T-helper 2 cell treated with Interferon-gamma antibody and Interleukin-4, amounts not matched to agents 5 μg/mL and 100 μg/mL, for 36 hours (primary cell): ENCODE measurements at regions not wholly inside any gene's neighbourhood (a gene's known extent, or its start where the extent isn't known, plus 50 kb on each side); places are given as distances from the start of the nearest gene placed in this dataset.

Experiments used
- DNase-seq: peaks from one replicate; pipeline ENCODE4 v3.0.0; 2021; ENCODE audit warnings: low spot score
- H3K27ac Mint-ChIP-seq: one replicate; pipeline ENCODE4 v1.8.0; 2021; ENCODE audit warnings: mild to moderate bottlenecking, mixed read lengths
- H3K27me3 Mint-ChIP-seq: one replicate; pipeline ENCODE4 v1.8.0; 2021; ENCODE audit warnings: low read depth, mixed read lengths
- H3K36me3 Mint-ChIP-seq: one replicate; pipeline ENCODE4 v1.8.0; 2021; ENCODE audit warnings: low read depth, mixed read lengths
- H3K4me1 Mint-ChIP-seq: one replicate; pipeline ENCODE4 v1.8.0; 2021; ENCODE audit warnings: low read depth, mixed read lengths
- H3K4me3 Mint-ChIP-seq: one replicate; pipeline ENCODE4 v1.8.0; 2022; ENCODE audit warnings: mild to moderate bottlenecking, moderate library complexity, mixed read lengths
- H3K9me3 Mint-ChIP-seq: one replicate; pipeline ENCODE4 v1.8.0; 2021; ENCODE audit warnings: mixed read lengths

- no peaks in the 10 kb centered on the region for H3K36me3 Mint-ChIP-seq
- H3K27ac Mint-ChIP-seq, result no peak overlapping the region
- H3K4me3 Mint-ChIP-seq, result no peak overlapping the region
- no peak for DNase-seq
- H3K4me1 Mint-ChIP-seq, result no peaks in the 10 kb centered on the region
- peaks cover 69% of the 10 kb centered on the region for H3K9me3 Mint-ChIP-seq
- no peaks in the 10 kb centered on the region for H3K27me3 Mint-ChIP-seq
Observed at GRCh38 chr18:43506935-43507334, 229.6 kb upstream of the SYT4 start.

GRCh38 chr18:43507842-43508481 lies 230.7 kb upstream of the SYT4 start:
- H3K27ac Mint-ChIP-seq, result no peak overlapping the region
- H3K4me3 Mint-ChIP-seq, result no peak overlapping the region
- H3K9me3 Mint-ChIP-seq, result peaks cover 71% of the 10 kb centered on the region
- no peaks in the 10 kb centered on the region for H3K4me1 Mint-ChIP-seq
- DNase-seq, result no peak
- H3K27me3 Mint-ChIP-seq, result no peaks in the 10 kb centered on the region
- H3K36me3 Mint-ChIP-seq, result no peaks in the 10 kb centered on the region

DNA sequence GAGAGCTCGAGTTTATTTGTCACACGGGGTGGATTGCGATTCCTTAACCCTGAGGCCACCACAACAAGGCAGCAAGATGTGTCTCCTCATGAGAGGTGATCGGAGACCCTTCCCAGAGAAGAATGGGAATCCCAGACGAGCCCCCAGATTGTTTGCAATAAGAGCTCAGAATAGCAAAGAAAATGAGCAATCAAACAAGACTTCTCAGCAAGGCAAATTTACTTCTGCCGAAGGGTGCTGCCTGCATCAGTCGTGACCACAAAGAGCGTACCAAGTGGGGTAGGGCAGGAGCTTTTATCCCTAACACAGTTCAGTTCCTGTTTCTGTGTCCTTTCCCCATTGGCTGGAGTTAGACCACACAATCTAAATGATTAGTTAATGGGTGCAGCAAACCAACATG lies 237.5 kb upstream of the SYT4 start:
- Mint-ChIP-seq H3K27me3 (no peaks in the 10 kb centered on the region), H3K4me3 (no peak overlapping the region), H3K9me3 (peaks cover 45% of the 10 kb centered on the region), H3K27ac (no peak overlapping the region), H3K36me3 (no peaks in the 10 kb centered on the region), H3K4me1 (no peaks in the 10 kb centered on the region)
- no peak for DNase-seq

- Mint-ChIP-seq H3K27ac (no peak overlapping the region), H3K4me3 (no peak overlapping the region), H3K9me3 (peaks cover 39% of the 10 kb centered on the region), H3K4me1 (no peaks in the 10 kb centered on the region), H3K36me3 (no peaks in the 10 kb centered on the region), H3K27me3 (no peaks in the 10 kb centered on the region)
- no peak for DNase-seq
Observed at GRCh38 chr18:43515481-43515880, 238.2 kb upstream of the SYT4 start.

DNA sequence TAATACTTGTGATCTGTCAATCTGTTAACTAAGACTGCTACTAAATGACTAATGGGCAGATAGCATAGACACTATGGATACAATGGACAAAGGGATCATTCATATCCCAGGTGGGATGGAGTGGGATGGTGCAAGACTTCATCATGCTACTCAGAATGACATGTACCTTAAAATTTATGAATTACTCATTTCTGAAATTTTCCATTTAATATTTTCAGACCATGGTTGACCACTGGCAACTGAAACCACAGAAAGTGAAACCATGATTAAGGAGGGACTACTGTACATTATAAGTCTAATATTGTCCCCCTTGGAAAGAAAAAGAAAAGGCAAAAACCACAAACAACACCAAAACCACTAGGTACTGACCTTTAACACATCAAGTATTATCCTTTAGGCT lies 247.0 kb upstream of the SYT4 start:
- no peaks in the 10 kb centered on the region for H3K27me3 Mint-ChIP-seq

DNA sequence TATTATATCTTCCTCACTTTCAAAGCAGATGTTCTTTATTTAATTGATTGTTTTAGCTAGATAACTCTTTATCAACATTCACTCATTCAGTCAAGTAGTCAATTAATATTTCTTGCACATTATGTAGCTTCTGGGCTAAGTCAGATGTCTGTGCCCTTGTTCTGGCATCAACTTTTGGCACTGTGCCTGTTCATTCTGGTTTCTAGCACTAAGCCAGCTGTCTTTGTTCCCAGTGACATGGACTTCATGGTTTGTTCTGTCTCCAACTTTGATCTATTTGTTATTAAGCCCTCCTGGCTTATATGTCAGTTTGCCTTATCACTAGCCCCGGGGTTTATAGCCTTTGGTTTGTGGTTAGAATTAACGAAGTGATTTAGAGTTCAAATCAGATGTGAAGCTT lies 247.9 kb upstream of the SYT4 start:
- Mint-ChIP-seq H3K9me3 (no peaks in the 10 kb centered on the region), H3K36me3 (no peaks in the 10 kb centered on the region), H3K27me3 (no peaks in the 10 kb centered on the region), H3K27ac (no peak overlapping the region), H3K4me3 (no peak overlapping the region), H3K4me1 (no peaks in the 10 kb centered on the region)
- DNase-seq, result no peak

More for the DNA sequence above, 247.0 kb upstream of the SYT4 start:
- Mint-ChIP-seq H3K36me3 (no peaks in the 10 kb centered on the region), H3K9me3 (no peaks in the 10 kb centered on the region), H3K4me3 (no peak overlapping the region), H3K27ac (no peak overlapping the region), H3K4me1 (no peaks in the 10 kb centered on the region)
- no peak for DNase-seq

- H3K4me3 Mint-ChIP-seq, result no peak overlapping the region
- DNase-seq, result no peak
- no peaks in the 10 kb centered on the region for H3K9me3 Mint-ChIP-seq
- no peak overlapping the region for H3K27ac Mint-ChIP-seq
- no peaks in the 10 kb centered on the region for H3K4me1 Mint-ChIP-seq
- no peaks in the 10 kb centered on the region for H3K27me3 Mint-ChIP-seq
- no peaks in the 10 kb centered on the region for H3K36me3 Mint-ChIP-seq
Observed at GRCh38 chr18:43526426-43527145, 249.3 kb upstream of the SYT4 start.

GRCh38 chr18:43531438-43531837 lies 254.1 kb upstream of the SYT4 start:
- H3K36me3 Mint-ChIP-seq, result no peaks in the 10 kb centered on the region

DNA sequence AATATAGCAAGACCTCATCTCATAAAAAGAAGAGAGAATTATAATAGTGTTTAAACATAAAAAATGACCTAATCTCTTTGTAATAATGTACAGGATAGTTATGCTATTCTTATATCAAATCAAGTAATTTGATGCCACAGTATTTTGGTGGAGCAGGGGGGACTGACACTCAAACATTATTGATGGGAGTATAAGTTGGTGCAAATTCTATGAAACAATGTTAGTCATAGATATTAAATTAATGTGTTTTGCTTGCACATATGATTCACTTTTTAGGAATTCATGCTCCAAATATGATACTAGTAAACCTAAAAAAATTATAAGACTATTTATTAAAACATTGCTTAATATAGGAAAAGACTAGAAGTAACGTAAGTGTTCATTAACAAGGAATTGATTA lies 256.1 kb upstream of the SYT4 start:
- Mint-ChIP-seq H3K36me3 (no peaks in the 10 kb centered on the region), H3K4me1 (no peaks in the 10 kb centered on the region), H3K4me3 (no peak overlapping the region), H3K27ac (no peak overlapping the region), H3K27me3 (no peaks in the 10 kb centered on the region), H3K9me3 (no peaks in the 10 kb centered on the region)
- DNase-seq, result no peak

More at GRCh38 chr18:43531438-43531837, 254.1 kb upstream of the SYT4 start:
- H3K4me1 Mint-ChIP-seq, result no peaks in the 10 kb centered on the region
- no peaks in the 10 kb centered on the region for H3K9me3 Mint-ChIP-seq
- no peaks in the 10 kb centered on the region for H3K27me3 Mint-ChIP-seq
- no peak overlapping the region for H3K27ac Mint-ChIP-seq
- no peak overlapping the region for H3K4me3 Mint-ChIP-seq
- no peak for DNase-seq

GRCh38 chr18:43534511-43534910 lies 257.2 kb upstream of the SYT4 start:
- Mint-ChIP-seq H3K27ac (no peak overlapping the region), H3K4me3 (no peak overlapping the region), H3K27me3 (no peaks in the 10 kb centered on the region), H3K4me1 (no peaks in the 10 kb centered on the region), H3K36me3 (no peaks in the 10 kb centered on the region), H3K9me3 (no peaks in the 10 kb centered on the region)
- no peak for DNase-seq

DNA sequence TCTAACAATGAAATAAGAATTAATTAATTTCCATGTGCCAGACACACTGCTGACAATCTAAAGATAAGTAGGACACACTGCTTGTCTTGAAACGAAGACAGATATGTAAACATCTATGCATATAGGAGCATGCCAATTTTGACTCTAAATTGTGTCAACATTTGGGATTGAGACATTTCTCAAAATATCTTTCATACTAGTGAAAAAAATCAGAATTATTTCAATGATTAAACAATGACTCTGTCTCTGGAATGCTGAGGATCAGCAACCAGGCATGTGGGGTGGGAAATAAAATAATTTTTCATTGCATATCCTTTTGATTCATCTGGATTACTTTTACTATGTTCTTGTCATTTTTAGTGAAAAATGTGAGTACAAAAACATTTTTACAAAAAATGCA lies 262.6 kb upstream of the SYT4 start:
- Mint-ChIP-seq H3K36me3 (no peaks in the 10 kb centered on the region), H3K4me1 (no peaks in the 10 kb centered on the region), H3K27me3 (no peaks in the 10 kb centered on the region), H3K9me3 (peaks cover 4% of the 10 kb centered on the region), H3K4me3 (no peak overlapping the region), H3K27ac (no peak overlapping the region)
- DNase-seq, result no peak

DNA sequence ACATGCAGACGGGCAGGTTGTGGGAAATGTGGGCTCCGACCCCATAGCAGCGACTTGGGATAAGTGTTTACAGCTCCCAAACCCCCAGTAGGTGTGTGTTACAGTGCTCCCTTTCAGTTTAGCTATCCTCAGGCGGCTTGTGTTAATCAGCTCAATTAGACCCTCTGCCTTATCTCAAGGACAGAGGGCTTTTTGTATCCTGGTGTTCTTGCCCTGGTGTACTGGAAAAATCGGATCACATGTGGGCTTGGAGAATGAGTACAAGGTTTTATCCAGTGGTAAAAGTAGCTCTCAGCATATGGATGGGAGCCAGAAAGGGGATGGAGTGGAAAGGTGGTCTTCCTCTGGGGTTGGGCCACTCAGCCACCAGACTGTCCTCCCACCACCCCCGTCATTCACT lies 264.7 kb upstream of the SYT4 start:
- no peaks in the 10 kb centered on the region for H3K36me3 Mint-ChIP-seq

DNA sequence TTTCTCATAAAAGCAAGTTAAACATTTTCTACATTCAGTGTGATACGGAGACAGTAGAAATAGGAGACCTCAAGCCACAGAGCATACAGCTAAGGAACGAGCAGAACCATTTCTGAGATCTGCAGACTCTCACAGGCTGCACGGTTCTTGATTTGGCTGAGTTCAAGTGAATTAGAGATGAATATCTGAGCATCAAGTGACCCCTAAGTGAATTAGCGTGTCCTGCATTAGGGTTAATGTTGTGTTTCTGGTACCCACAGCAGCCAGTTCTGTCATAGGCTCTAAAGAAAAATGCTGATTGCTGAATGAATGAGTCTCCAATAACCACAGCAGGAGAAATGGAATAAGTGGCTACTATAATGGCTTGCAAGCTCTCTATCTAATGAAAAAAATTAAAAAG lies 265.9 kb upstream of the SYT4 start:
- Mint-ChIP-seq H3K4me1 (no peaks in the 10 kb centered on the region), H3K9me3 (peaks cover 4% of the 10 kb centered on the region), H3K27ac (no peak overlapping the region), H3K27me3 (no peaks in the 10 kb centered on the region), H3K4me3 (no peak overlapping the region), H3K36me3 (no peaks in the 10 kb centered on the region)
- DNase-seq, result no peak

More for the DNA sequence above, 264.7 kb upstream of the SYT4 start:
- no peak overlapping the region for H3K4me3 Mint-ChIP-seq
- DNase-seq, result no peak
- H3K9me3 Mint-ChIP-seq, result peaks cover 4% of the 10 kb centered on the region
- no peaks in the 10 kb centered on the region for H3K27me3 Mint-ChIP-seq
- H3K4me1 Mint-ChIP-seq, result no peaks in the 10 kb centered on the region
- no peak overlapping the region for H3K27ac Mint-ChIP-seq

DNA sequence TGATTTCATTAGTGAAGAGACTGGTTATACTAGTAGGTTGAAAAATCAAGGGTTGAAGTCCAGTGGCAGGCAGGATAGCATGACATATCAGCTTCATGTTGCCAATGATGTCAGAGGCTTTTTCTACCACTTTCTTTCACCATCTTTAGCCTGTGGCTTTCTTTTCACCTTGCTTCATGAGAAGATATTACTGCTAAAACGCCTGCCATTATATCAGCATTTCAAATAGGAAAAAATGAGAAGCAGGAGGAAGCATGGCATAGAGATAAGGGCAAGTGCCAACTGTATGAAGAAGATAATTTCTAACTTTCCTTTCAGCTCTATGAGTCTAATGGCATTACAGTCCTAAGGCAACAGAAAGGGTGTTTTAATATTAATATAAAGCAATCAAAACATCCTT lies 270.2 kb upstream of the SYT4 start:
- Mint-ChIP-seq H3K4me3 (no peak overlapping the region), H3K36me3 (no peaks in the 10 kb centered on the region), H3K27ac (no peak overlapping the region), H3K9me3 (peaks cover 11% of the 10 kb centered on the region), H3K4me1 (no peaks in the 10 kb centered on the region), H3K27me3 (no peaks in the 10 kb centered on the region)
- DNase-seq, result no peak

DNA sequence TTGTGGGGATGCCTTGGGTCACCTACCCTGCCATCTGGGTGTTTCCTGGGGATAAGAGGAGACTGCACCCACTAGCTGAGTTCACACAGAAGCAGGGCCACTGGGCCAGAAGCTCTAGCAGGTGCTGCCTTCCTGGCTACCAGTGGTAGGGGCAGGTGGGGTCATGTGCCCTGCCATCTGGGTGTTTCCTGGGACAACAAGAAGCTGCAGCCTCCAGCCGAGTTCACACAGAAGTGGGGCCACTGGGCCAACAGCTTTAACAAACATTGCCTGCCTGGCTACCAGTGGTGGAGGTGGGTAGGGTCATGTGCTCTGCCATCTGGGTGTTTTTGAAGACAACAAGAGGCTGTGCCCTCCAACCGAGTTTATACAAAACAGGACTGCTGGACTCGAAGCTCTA lies 282.2 kb upstream of the SYT4 start:
- Mint-ChIP-seq H3K27me3 (no peaks in the 10 kb centered on the region), H3K27ac (no peak overlapping the region), H3K36me3 (no peaks in the 10 kb centered on the region), H3K4me1 (no peaks in the 10 kb centered on the region), H3K4me3 (no peak overlapping the region), H3K9me3 (peaks cover 11% of the 10 kb centered on the region)
- DNase-seq, result no peak
